Astrocyte (in vitro differentiated cells and primary cell): ENCODE measurements at regions not wholly inside any gene's neighbourhood (a gene's known extent, or its start where the extent isn't known, plus 50 kb on each side); places are given as distances from the start of the nearest gene placed in this dataset.
A peak's percentile ranks its signal among the peaks of the same experiment; 100 is the strongest.
"Not testable (repeated sequence)": the region's sequence is repeated elsewhere in the genome, so short reads cannot be mapped to it uniquely, and the experiment has no call there.

Experiments used
- DNase-seq: peaks from one replicate; pipeline ENCODE4 v3.0.0-alpha.2; 2010; ENCODE audit warnings: low read depth
- FAIRE-seq: peaks from 2 replicates; lab custom pipeline; 2011; peaks lifted over from hg19 to GRCh38; lab: Jason Lieb, UNC
- H2AFZ ChIP-seq: 2 replicates; pipeline ENCODE4 v1.6.0; 2012; ENCODE audit warnings: low read depth, low read length, inconsistent platforms
- H3K27ac ChIP-seq: 2 replicates; pipeline ENCODE4 v1.5.1; 2011; ENCODE audit warnings: low read depth, low read length, inconsistent platforms
- H3K27me3 ChIP-seq: 2 replicates; pipeline ENCODE4 v1.6.0; 2011; ENCODE audit warnings: low read length, inconsistent platforms; ENCODE audit not compliant: insufficient read depth
- H3K36me3 ChIP-seq: 2 replicates; pipeline ENCODE4 v1.5.1; 2011; ENCODE audit warnings: low read length, inconsistent platforms; ENCODE audit not compliant: insufficient read depth
- H3K4me1 ChIP-seq: 2 replicates; pipeline ENCODE4 v1.5.1; 2011; ENCODE audit warnings: low read length, inconsistent platforms; ENCODE audit not compliant: insufficient read depth
- H3K4me2 ChIP-seq: 2 replicates; pipeline ENCODE4 v1.6.0; 2012; ENCODE audit warnings: low read length, inconsistent platforms
- H3K4me3 ChIP-seq: 2 replicates; pipeline ENCODE4 v1.5.1; 2011; ENCODE audit warnings: low read depth, mild to moderate bottlenecking, low read length, inconsistent platforms; ENCODE audit not compliant: insufficient read depth
- H3K79me2 ChIP-seq: 2 replicates; pipeline ENCODE4 v1.6.0; 2012; ENCODE audit warnings: mild to moderate bottlenecking, low read length, inconsistent platforms; ENCODE audit not compliant: insufficient read depth
- H3K9ac ChIP-seq: 2 replicates; pipeline ENCODE4 v1.6.0; 2012; ENCODE audit warnings: mild to moderate bottlenecking, low read length, inconsistent platforms
- H3K9me3 ChIP-seq: 2 replicates; pipeline ENCODE4 v1.5.1; 2012; ENCODE audit warnings: low read depth, mild to moderate bottlenecking, low read length, inconsistent platforms; ENCODE audit not compliant: insufficient read depth
- H4K20me1 ChIP-seq: 2 replicates; pipeline ENCODE4 v1.6.0; 2012; ENCODE audit warnings: low read length, inconsistent platforms; ENCODE audit not compliant: insufficient read depth
- H3K27ac Mint-ChIP-seq: one replicate; pipeline ENCODE4 v1.8.0; 2021; ENCODE audit warnings: mild to moderate bottlenecking, mixed read lengths; ENCODE audit not compliant: unreplicated experiment
- H3K27me3 Mint-ChIP-seq: one replicate; pipeline ENCODE4 v1.8.0; 2021; ENCODE audit warnings: low read depth, mixed read lengths; ENCODE audit not compliant: unreplicated experiment
- H3K36me3 Mint-ChIP-seq: one replicate; pipeline ENCODE4 v1.8.0; 2021; ENCODE audit warnings: low read depth, mixed read lengths; ENCODE audit not compliant: unreplicated experiment
- H3K4me1 Mint-ChIP-seq: one replicate; pipeline ENCODE4 v1.8.0; 2021; ENCODE audit warnings: low read depth, mixed read lengths; ENCODE audit not compliant: unreplicated experiment
- H3K4me3 Mint-ChIP-seq: one replicate; pipeline ENCODE4 v1.8.0; 2021; ENCODE audit warnings: mild to moderate bottlenecking, moderate library complexity, mixed read lengths; ENCODE audit not compliant: unreplicated experiment
- H3K9me3 Mint-ChIP-seq: one replicate; pipeline ENCODE4 v1.8.0; 2021; ENCODE audit warnings: mild to moderate bottlenecking, mixed read lengths; ENCODE audit not compliant: unreplicated experiment
- CTCF ChIP-seq: IDR thresholded peaks from 2 replicates; pipeline ENCODE4 v1.5.1; 2011; ENCODE audit warnings: low read depth, mild to moderate bottlenecking, inconsistent platforms, low read length, moderate library complexity; ENCODE audit not compliant: insufficient read depth
- EZH2 ChIP-seq: IDR thresholded peaks from 2 replicates; pipeline ENCODE4 v1.6.1; 2012; ENCODE audit warnings: mild to moderate bottlenecking, low read length, inconsistent platforms; ENCODE audit not compliant: insufficient read depth

GRCh38 chr3:89957451-89957850, 850.0 kb downstream of the EPHA3 start:
- FAIRE-seq, result no peak
- no peak overlapping the region for H3K4me3 Mint-ChIP-seq
- TF ChIP-seq EZH2 (no peak), CTCF (no peak)
- H3K4me2 ChIP-seq, result no peak overlapping the region
- H3K9me3 ChIP-seq, result no peaks in the 10 kb centered on the region
- H3K9me3 Mint-ChIP-seq, result peaks cover 2% of the 10 kb centered on the region
- H2AFZ ChIP-seq, result no peak overlapping the region
- no peaks in the 10 kb centered on the region for H3K27me3 Mint-ChIP-seq
- peak overlapping the region; percentile 37 for H3K27ac Mint-ChIP-seq
- H3K36me3 Mint-ChIP-seq, result no peaks in the 10 kb centered on the region
- H3K27me3 ChIP-seq, result no peaks in the 10 kb centered on the region
- DNase-seq, result peak; percentile 3
- H3K4me1 ChIP-seq, result no peaks in the 10 kb centered on the region
- H3K79me2 ChIP-seq, result no peaks in the 10 kb centered on the region
- no peaks in the 10 kb centered on the region for H3K36me3 ChIP-seq
- no peak overlapping the region for H3K27ac ChIP-seq
- no peaks in the 10 kb centered on the region for H4K20me1 ChIP-seq
- peaks cover 4% of the 10 kb centered on the region for H3K4me1 Mint-ChIP-seq
- H3K4me3 ChIP-seq, result no peak overlapping the region
- no peak overlapping the region for H3K9ac ChIP-seq

GRCh38 chr3:89958163-89958562, 850.7 kb downstream of the EPHA3 start:
- FAIRE-seq, H3K9ac ChIP-seq, H3K36me3 Mint-ChIP-seq, H2AFZ ChIP-seq, H3K27me3 ChIP-seq, H3K27me3 Mint-ChIP-seq, H3K79me2 ChIP-seq, H3K4me3 Mint-ChIP-seq, H3K9me3 Mint-ChIP-seq, H3K4me3 ChIP-seq, H3K36me3 ChIP-seq, H3K9me3 ChIP-seq, DNase-seq, H3K4me1 Mint-ChIP-seq, H3K27ac Mint-ChIP-seq, H3K27ac ChIP-seq, H4K20me1 ChIP-seq, H3K4me1 ChIP-seq, H3K4me2 ChIP-seq: not testable (repeated sequence)

GRCh38 chr3:89964347-89964746, 856.9 kb downstream of the EPHA3 start:
- no peak overlapping the region for H3K27ac Mint-ChIP-seq
- TF ChIP-seq CTCF (no peak), EZH2 (no peak)
- no peaks in the 10 kb centered on the region for H4K20me1 ChIP-seq
- no peaks in the 10 kb centered on the region for H3K79me2 ChIP-seq
- FAIRE-seq (no peak), DNase-seq (peak; percentile 1)
- H3K9me3 ChIP-seq, result no peaks in the 10 kb centered on the region
- H3K36me3 ChIP-seq, result no peaks in the 10 kb centered on the region
- no peak overlapping the region for H3K9ac ChIP-seq
- H3K9me3 Mint-ChIP-seq, result peaks cover 4% of the 10 kb centered on the region
- H3K27me3 ChIP-seq, result no peaks in the 10 kb centered on the region
- no peaks in the 10 kb centered on the region for H3K4me1 ChIP-seq
- H3K36me3 Mint-ChIP-seq, result no peaks in the 10 kb centered on the region
- H3K4me3 ChIP-seq, result no peak overlapping the region
- no peak overlapping the region for H3K27ac ChIP-seq
- no peak overlapping the region for H2AFZ ChIP-seq
- no peak overlapping the region for H3K4me2 ChIP-seq
- peaks cover 11% of the 10 kb centered on the region for H3K4me1 Mint-ChIP-seq
- no peaks in the 10 kb centered on the region for H3K27me3 Mint-ChIP-seq
- H3K4me3 Mint-ChIP-seq, result no peak overlapping the region
